DMS114 treated with DMSO at 0.1 percent for 48 hours (cell line): ENCODE measurements at regions not wholly inside any gene's neighbourhood (a gene's known extent, or its start where the extent isn't known, plus 50 kb on each side); places are given as distances from the start of the nearest gene placed in this dataset.

Experiments used
- DNase-seq: peaks from one replicate; lab custom pipeline; 2025; ENCODE audit not compliant: unreplicated experiment; lab: John Stamatoyannopoulos, UW

GRCh38 chr3:10583798-10584708 lies 78.7 kb upstream of the ATP2B2 start:
- no peak for DNase-seq

DNA sequence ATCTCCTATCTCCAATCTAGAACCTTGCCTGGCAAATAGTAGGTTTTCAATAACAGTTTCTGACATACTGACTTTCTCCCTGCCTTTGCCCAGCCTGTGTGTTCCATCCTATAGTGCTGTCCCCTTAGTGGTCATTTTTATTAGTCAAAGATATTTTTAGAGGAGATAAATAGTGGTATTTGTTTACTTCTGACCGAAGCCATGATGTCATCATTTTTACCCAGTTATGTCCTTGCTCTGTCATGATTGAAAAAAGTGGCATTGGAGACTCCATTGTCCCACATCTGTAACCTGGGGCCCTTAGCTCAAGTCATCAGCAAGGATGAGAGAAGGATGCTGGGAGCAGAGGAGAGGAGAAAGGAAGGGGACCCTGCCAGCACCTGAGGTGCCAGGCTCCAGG lies 80.6 kb upstream of the ATP2B2 start:
- DNase-seq, result no peak

GRCh38 chr3:10594915-10595314 lies 89.5 kb upstream of the ATP2B2 start:
- no peak for DNase-seq

DNA sequence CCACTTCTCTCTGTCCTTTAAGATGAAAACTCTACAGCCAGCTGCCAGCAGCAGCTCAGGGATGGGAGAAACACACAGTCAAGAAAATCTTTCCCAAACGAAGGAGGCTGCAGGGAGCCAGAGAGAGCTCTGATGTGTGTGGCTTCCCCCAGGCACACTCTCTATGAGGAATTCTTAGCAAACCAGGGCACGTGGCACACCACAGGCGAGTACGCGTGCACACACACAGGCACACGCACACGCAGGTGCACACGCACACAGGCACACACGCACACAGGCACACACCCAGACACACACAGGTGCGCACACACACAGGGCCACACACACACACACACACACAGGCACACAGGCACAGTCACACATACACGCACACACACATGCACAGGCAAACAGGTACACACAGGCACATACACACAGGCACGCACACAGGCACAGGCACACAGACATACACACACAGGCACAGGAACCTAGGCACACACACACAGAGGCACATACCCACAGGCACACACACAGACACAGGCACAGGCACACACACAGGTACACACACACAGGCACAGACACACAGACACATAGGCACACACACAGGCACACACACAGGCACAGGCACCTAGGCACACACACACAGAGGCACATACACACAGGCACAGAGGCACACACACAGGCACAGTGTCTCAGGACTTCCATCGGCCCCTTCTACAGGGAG lies 91.5 kb upstream of the ATP2B2 start:
- DNase-seq, result no peak

GRCh38 chr3:10597733-10598132 lies 92.3 kb upstream of the ATP2B2 start:
- no peak for DNase-seq

GRCh38 chr3:10599017-10599416 lies 93.6 kb upstream of the ATP2B2 start:
- no peak for DNase-seq

- DNase-seq, result no peak
These were observed 94.1 kb upstream of the ATP2B2 start for GRCh38 chr3:10599444-10599843.

DNA sequence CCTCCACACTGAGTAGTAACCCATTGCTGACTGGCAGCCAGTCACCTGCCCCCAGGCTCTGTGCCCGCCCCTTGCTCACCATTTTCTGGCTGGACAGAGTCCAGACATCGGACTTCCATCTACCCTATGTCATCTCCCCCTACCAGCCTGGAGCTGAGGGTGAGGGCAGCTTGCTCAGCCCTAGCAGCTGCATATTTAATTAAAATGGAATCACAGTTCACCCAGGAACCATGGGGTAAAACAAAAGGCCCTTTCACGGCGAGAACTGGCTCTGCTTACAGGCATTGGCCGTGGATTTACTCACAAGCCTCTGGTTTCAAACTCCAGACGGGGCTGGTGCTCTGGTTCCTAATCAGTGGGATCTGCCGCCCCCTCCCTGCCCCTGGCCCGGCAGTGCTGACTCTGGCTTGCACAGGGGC lies 94.9 kb upstream of the ATP2B2 start:
- no peak for DNase-seq

GRCh38 chr3:10600726-10601125 lies 95.3 kb upstream of the ATP2B2 start:
- DNase-seq, result no peak

GRCh38 chr3:10601151-10601856 lies 95.9 kb upstream of the ATP2B2 start:
- no peak for DNase-seq

DNA sequence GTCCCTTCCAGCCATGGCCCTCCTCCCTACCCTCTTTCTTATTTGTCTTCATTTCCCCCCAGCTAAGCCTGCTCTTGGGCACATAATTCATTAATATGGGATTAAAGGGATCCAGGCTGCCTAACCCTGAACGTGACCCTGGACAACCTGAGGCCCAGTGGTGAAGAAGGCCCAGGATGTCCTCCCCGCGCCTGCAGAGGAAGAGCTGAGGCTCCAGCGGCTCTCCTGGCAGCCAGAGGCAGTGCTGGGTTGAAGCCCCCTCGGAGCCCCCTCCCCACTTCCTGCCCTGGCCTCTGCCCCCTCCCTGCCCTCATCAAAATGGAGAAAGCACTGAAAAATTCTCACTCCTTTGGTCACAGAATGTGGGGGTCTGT lies 96.5 kb upstream of the ATP2B2 start:
- no peak for DNase-seq

- no peak for DNase-seq
These were observed 96.9 kb upstream of the ATP2B2 start for GRCh38 chr3:10602271-10602670.

DNA sequence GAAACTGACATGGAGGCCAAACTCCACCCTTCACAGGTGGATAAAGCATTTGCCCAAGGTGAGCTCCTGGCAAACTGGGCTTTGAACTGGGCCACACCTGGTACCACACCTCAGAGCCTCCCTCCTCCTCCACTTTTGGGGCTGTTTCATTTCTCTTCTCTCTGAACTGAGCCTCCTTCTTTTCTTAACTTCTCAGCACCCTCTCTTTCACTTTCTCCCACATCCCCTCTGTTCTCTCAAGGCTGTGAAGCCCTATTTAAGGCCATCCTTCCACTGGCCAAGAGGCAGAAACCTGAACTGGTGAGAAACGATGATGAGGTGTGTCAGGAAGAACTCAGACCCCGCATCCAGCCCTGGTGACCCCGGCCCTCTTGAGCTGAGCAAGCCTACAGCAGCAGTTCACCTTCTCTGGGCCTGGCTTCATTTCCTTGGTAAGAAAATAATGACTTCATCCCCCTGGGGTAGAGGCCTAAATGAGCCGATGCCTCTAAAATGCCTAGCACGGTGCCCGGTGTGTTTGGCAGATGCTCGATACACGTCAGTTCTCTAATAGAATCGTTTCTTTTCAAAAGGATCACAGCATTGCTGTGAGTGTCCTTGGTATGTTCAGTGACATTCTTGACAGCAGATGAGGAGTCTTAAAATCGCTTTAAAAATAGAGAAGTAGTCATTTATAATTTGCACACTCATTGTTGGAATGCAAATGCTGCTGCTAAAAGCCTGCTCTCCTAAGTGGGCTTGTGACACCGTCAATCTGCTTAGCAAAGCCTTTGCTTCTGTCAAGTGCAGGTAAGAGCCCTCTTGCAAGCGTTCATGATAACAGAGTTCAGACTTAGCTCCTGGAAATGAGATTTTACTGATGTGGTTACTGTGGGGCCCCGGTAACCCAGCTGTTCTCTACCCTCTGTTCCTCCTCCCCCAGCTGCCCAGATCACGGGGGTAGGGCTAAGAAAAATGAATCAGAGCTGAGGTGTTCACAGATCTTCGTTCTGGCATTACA lies 97.7 kb upstream of the ATP2B2 start:
- DNase-seq, result no peak

- no peak for DNase-seq
These were observed 103.7 kb upstream of the ATP2B2 start for GRCh38 chr3:10609134-10609533.

GRCh38 chr3:10614168-10614567 lies 108.8 kb upstream of the ATP2B2 start:
- DNase-seq, result no peak

DNA sequence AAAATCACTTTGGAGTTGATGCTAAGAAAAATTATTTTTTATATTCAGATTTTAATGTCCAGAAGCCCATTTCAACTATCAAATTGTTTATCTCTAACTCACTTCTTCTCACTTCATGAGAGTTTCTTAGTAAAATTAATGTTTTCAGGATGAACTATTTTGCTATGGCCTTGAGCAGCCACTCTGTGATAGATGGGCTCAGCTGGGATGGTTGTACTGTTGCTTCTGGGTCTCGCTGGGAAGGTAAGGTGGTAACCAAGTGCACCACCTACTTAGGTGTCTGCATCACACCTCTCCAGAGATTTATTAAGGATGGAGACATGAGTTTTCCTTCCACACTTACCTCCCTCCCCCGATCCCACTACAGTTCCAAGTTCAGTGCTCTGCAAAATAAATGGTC lies 110.3 kb upstream of the ATP2B2 start:
- DNase-seq, result no peak

DNA sequence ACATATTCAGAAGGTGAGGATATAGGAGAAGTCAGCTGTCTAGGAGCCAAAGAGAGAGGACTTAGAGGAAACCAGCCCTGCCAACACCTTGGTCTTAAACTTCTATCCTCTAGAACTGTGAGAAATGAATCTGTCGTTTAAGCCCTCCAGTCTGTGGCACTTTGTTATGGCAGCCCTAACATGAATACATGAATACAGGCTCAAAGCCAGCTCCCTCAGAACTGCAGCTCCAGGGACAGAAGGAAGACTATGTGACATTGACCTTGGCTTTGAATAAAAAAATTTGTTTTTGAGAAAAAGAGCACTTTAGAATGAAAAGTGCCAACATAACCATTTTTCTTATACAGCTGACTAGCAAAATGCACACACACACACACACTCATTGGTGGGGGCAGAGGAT lies 110.9 kb upstream of the ATP2B2 start:
- no peak for DNase-seq

DNA sequence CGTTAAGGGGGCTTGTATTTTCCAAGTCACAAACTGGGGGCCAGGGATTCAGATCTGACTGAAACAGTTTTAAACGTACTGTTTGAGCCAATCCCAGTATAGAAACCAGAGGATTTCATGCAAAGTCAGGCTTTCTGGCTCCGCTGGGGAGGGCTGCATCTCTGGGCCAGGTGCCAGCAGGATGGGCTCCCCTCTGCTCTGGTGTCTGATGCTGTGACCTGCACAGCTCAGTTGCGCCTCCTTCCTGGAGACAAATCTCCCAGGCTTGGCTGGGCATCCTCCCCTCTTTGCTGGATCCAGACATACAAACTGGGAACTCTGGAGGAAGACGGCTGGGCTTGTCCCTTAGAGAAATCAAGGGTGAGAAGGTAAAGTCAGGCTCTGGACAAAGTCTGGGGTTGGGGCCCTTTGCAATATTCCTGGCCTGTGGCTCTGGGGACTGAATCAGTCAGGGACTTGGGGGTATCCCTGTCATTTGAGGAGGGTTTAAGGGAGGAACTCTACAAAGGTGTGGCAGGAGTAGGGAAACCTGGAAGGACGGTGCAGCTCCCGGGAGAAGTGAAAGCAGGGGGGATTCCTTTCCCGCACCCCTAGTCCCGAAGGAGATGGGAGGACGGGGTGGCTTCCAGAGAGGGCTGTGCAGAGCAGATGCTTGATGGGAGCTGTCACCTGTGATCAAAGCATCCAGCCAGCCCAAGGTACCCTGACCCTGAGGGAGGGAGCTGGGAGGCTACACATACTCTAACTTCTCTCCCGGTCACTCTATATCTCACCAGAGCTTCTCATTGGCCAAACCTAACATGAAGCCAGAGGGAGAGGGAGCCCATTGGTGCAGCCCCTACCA lies 114.8 kb upstream of the ATP2B2 start:
- no peak for DNase-seq

GRCh38 chr3:10620833-10621082 lies 115.4 kb upstream of the ATP2B2 start:
- no peak for DNase-seq
